GM12891 (cell line): ENCODE measurements at regions not wholly inside any gene's neighbourhood (a gene's known extent, or its start where the extent isn't known, plus 50 kb on each side); places are given as distances from the start of the nearest gene placed in this dataset.
A peak's percentile ranks its signal among the peaks of the same experiment; 100 is the strongest.

Experiments used
- DNase-seq: peaks from one replicate; pipeline ENCODE4 v3.0.0; 2011; ENCODE audit warnings: low spot score; ENCODE audit not compliant: insufficient read length
- FAIRE-seq: peaks from 2 replicates; lab custom pipeline; 2011; peaks lifted over from hg19 to GRCh38; lab: Jason Lieb, UNC
- PAX5 ChIP-seq: IDR thresholded peaks from 2 replicates; pipeline ENCODE4 v1.6.1; 2011; ENCODE audit warnings: low read length, moderate library complexity, mild to moderate bottlenecking; ENCODE audit not compliant: insufficient read depth, severe bottlenecking
- POLR2A ChIP-seq: IDR thresholded peaks from 2 replicates; pipeline ENCODE4 v1.6.1; 2011; ENCODE audit warnings: low read depth, low read length, control low read depth
- POLR2AphosphoS5 ChIP-seq: IDR thresholded peaks from 2 replicates; pipeline ENCODE4 v1.6.1; 2011; ENCODE audit warnings: low read depth, low read length, control low read depth
- POU2F2 ChIP-seq: IDR thresholded peaks from 2 replicates; pipeline ENCODE4 v1.6.1; 2011; ENCODE audit warnings: low read depth, mild to moderate bottlenecking, control low read depth, low read length, moderate library complexity
- SPI1 ChIP-seq: IDR thresholded peaks from 2 replicates; pipeline ENCODE4 v1.6.1; 2011; ENCODE audit warnings: low read depth, low read length, control low read depth
- TAF1 ChIP-seq: IDR thresholded peaks from 2 replicates; pipeline ENCODE4 v1.6.1; 2011; ENCODE audit warnings: low read depth, low read length, control low read depth

- TF ChIP-seq POU2F2 (no peak), POLR2A (no peak), POLR2AphosphoS5 (no peak), SPI1 (no peak)
- DNase-seq: no peak
- FAIRE-seq: no peak
Measured at GRCh38 chr2:196249171-196249570, 77.8 kb upstream of the STK17B start.

GRCh38 chr2:196249860-196250259 lies 78.5 kb upstream of the STK17B start:
- TF ChIP-seq SPI1 (peak; percentile 98), POU2F2 (no peak)
- DNase-seq (no peak), FAIRE-seq (peak; percentile 78)

- TF ChIP-seq TAF1: no peak
- TF ChIP-seq POLR2A: no peak
- no peak for TF ChIP-seq PAX5
- no peak for TF ChIP-seq POU2F2
- TF ChIP-seq SPI1: no peak
- no peak for TF ChIP-seq POLR2AphosphoS5
- DNase-seq (no peak), FAIRE-seq (no peak)
Measured at GRCh38 chr2:196251132-196251531, 79.8 kb upstream of the STK17B start.

- FAIRE-seq (no peak), DNase-seq (no peak)
- TF ChIP-seq PAX5: no peak
- TF ChIP-seq POLR2AphosphoS5: no peak
- TF ChIP-seq SPI1: no peak
- TF ChIP-seq POU2F2: no peak
- no peak for TF ChIP-seq POLR2A
- TF ChIP-seq TAF1: no peak
Measured at GRCh38 chr2:196252408-196253115, 81.2 kb upstream of the STK17B start.

GRCh38 chr2:196253116-196253480 lies 81.7 kb upstream of the STK17B start:
- TF ChIP-seq POU2F2 (no peak), SPI1 (no peak), POLR2A (no peak), POLR2AphosphoS5 (no peak), PAX5 (no peak), TAF1 (no peak)
- FAIRE-seq: peak; percentile 76
- no peak for DNase-seq

GRCh38 chr2:196256585-196256984 lies 85.2 kb upstream of the STK17B start:
- no peak for DNase-seq
- FAIRE-seq: peak; percentile 26
- TF ChIP-seq POLR2AphosphoS5 (no peak), POLR2A (no peak), TAF1 (no peak), PAX5 (no peak), POU2F2 (no peak), SPI1 (no peak)

GRCh38 chr2:196257086-196257485 lies 85.7 kb upstream of the STK17B start:
- no peak for TF ChIP-seq POLR2A
- no peak for TF ChIP-seq SPI1
- no peak for TF ChIP-seq POU2F2
- TF ChIP-seq PAX5: no peak
- FAIRE-seq: no peak
- DNase-seq: no peak

GRCh38 chr2:196258407-196258806 lies 87.0 kb upstream of the STK17B start:
- FAIRE-seq: no peak
- TF ChIP-seq POLR2AphosphoS5: no peak
- no peak for TF ChIP-seq SPI1
- no peak for TF ChIP-seq TAF1
- no peak for TF ChIP-seq PAX5
- no peak for TF ChIP-seq POU2F2
- no peak for TF ChIP-seq POLR2A
- no peak for DNase-seq

GRCh38 chr2:196259507-196260481 lies 88.4 kb upstream of the STK17B start:
- DNase-seq (no peak), FAIRE-seq (peak; percentile 69)
- no peak for TF ChIP-seq SPI1
